ENCODE measurements at regions not wholly inside any gene's neighbourhood (a gene's known extent, or its start where the extent isn't known, plus 50 kb on each side); places are given as distances from the start of the nearest gene placed in this dataset.

GRCh38 chr6:81075974-81076373 is 676.5 kb downstream of the TENT5A start:
- TF ChIP-seq CTCF (IDR thresholded peaks at IDR 0.05; ENCODE audit: control extremely low read depth, extremely low read depth, low read depth, missing control alignments) = peak; percentile 12
- ChIA-PET POLR2A (no interaction called here), CTCF (interaction anchor here (1.4 to 1.7 kb wide), 3 partner anchors 13 to 30 kb away, joined by 3 to 4 read pairs (median 4); no protein-coding TSS in a partner anchor)
- DNase-seq (ENCODE audit: extremely low spot score) = no peak

GRCh38 chr6:81073318-81073717 is 679.2 kb downstream of the TENT5A start:
- TF ChIP-seq CTCF (IDR thresholded peaks at IDR 0.05; ENCODE audit: control extremely low read depth, extremely low read depth, low read depth, missing control alignments) = no peak
- ChIA-PET CTCF (interaction anchor here (1.2 kb wide), 1 partner anchor 33 kb away, joined by 4 read pairs; no protein-coding TSS in a partner anchor), POLR2A (no interaction called here)

GRCh38 chr6:81071121-81071520 is 681.4 kb downstream of the TENT5A start:
- POLR2A ChIA-PET = no interaction called here
- no peak for DNase-seq (ENCODE audit: extremely low spot score)
- CTCF ChIA-PET = no interaction called here
- TF ChIP-seq CTCF (IDR thresholded peaks at IDR 0.05; ENCODE audit: control extremely low read depth, extremely low read depth, low read depth, missing control alignments) = no peak

More at GRCh38 chr6:81073318-81073717, 679.2 kb downstream of the TENT5A start:
- no peak for DNase-seq (ENCODE audit: extremely low spot score)

- ChIA-PET CTCF (no interaction called here), POLR2A (no interaction called here)
- no peak for TF ChIP-seq CTCF (IDR thresholded peaks at IDR 0.05; ENCODE audit: control extremely low read depth, extremely low read depth, low read depth, missing control alignments)
- DNase-seq (ENCODE audit: extremely low spot score) = no peak
Measured at GRCh38 chr6:81067057-81067456, 685.4 kb downstream of the TENT5A start.

GRCh38 chr6:81063891-81064290 is 688.6 kb downstream of the TENT5A start:
- no peak for DNase-seq (ENCODE audit: extremely low spot score)
- TF ChIP-seq CTCF (IDR thresholded peaks at IDR 0.05; ENCODE audit: control extremely low read depth, extremely low read depth, low read depth, missing control alignments) = no peak
- ChIA-PET CTCF (interaction anchor here (1.0 to 2.1 kb wide), 3 partner anchors 10 to 13 kb away, joined by 3 to 5 read pairs (median 4); no protein-coding TSS in a partner anchor), POLR2A (no interaction called here)

GRCh38 chr6:81054036-81054435 is 698.4 kb downstream of the TENT5A start:
- DNase-seq (ENCODE audit: extremely low spot score) = no peak
- ChIA-PET POLR2A (no interaction called here), CTCF (interaction anchor here (1.4 to 1.5 kb wide), 3 partner anchors 9 to 24 kb away, joined by 3 to 5 read pairs (median 3); no protein-coding TSS in a partner anchor)
- TF ChIP-seq CTCF (IDR thresholded peaks at IDR 0.05; ENCODE audit: control extremely low read depth, extremely low read depth, low read depth, missing control alignments) = no peak

Data from GM10248 (cell line).